HG03565 (cell line): ENCODE measurements at regions not wholly inside any gene's neighbourhood (a gene's known extent, or its start where the extent isn't known, plus 50 kb on each side); places are given as distances from the start of the nearest gene placed in this dataset.

Source experiments
- ATAC-seq: cut with Tn5 transposase; IDR thresholded peaks from one replicate; pipeline ENCODE4 v1.9.1; 2021; ENCODE audit warnings: mild to moderate bottlenecking, moderate library complexity; ENCODE audit not compliant: unreplicated experiment

DNA sequence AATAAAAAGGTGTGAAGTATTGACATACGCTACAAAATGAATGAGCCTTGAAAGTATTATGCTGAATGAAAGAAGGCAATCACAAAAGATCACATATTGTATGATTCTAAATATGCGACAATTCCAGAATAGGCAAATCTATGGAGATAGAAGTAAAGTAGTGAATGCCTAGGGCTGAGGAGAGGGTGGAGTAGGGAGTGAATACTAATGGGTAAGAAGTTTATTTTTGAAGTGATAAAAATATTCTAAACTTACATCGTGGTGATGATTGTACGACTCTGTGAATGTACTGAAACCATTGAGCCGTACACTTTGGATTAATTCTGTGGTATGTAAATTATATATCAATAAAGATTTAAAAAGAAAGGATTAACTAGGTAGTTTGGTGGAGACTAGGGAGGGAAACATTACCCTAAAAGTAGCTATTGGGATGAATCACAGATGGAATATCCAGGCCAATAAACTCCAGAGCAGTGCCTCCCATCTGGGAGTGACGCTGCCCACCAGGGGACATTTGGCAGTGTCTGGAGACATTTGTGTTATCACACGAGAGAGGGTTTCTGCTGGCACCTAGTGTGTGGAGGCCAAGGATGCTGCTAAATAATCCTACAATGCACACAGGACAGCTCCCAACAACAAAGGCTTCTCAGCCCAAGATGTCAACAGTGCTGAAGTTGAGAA lies 214.2 kb upstream of the PCSK2 start:
- no peak for ATAC-seq

DNA sequence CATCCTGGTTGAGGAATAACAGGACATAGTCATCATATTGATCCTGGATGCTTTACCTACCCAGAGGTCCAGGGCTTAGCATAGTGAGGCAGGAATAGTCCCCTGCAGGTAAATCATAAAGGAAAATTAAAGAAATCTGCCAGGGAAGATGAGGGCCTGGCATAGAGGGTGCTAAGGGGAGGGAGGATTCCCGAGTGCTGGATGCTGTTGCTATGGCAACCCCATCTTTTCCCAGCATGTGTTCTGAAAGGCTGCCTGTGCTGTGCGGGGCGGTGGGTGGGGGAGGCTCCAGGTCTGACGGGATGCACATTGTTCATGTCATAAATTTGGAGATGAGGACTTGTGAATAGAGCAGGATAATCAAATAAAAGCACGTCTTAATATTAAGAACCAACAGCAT lies 212.6 kb upstream of the PCSK2 start:
- ATAC-seq: no peak

DNA sequence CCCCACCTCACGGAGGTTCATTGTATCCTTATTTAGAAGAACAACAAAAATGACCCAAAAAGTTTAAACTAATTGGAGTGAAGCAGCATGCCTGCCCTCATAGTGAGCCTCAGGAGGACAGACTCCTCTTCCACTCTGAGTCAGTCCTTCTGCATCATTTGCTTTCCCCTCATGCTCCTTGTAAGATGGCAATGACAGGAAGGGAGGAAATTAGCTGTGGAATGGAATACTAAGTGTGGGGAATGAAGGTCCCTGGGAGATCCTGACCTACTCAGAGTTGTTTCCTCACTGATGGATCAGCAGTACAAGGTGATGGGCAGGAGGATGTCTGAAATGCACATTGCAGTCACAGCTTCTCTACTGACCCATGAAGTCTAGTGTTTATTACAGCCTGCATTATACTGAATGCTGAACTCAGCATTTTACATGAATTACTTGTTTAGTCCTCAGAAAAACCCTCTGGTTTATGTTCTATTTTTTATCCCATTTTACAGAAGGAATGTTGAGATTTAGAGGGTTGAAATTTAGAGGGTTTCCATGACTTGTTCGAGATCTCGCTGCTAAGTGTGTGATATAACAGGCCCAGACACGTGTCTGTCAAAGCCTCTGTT lies 212.0 kb upstream of the PCSK2 start:
- no peak for ATAC-seq

GRCh38 chr20:17017232-17017631 lies 209.6 kb upstream of the PCSK2 start:
- no peak for ATAC-seq

DNA sequence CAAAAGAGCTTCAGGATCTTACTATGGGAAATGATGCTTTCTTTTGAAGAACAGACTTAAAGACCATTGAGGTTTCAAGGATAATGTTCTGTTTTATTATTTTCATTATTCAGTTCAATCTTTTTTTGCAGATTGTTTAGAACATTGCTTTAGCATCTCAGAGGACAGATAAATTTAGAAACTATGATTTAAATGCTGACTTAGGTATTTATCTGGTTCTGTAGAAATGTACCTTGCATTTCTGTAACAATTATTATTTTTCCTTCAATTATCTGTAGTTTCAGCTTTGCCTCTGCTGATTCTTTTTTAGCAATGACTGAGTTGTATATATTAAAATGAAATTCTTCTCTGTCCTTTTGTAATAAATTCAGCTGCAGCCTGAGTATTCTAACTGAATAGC lies 205.4 kb upstream of the PCSK2 start:
- no peak for ATAC-seq

GRCh38 chr20:17023036-17023435 lies 203.8 kb upstream of the PCSK2 start:
- ATAC-seq: no peak

DNA sequence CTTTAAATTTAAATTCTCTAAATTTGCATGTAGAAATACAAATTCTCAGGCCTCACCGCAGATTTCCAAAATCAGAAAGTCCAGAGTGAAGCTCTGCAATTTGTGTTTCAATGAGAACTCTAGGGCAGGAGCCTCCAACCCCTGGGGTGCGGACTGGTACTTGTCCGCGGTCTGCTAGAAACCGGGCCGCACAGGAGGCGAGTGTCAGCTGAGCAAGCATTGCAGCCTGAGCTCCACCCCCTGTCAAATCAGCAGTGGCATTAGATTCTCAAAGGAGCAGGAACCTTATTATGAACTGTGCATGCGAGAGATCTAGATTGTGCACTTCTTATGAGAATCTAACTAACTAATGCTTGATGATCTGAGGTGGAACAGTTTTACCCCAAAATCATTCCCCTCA lies 203.0 kb upstream of the PCSK2 start:
- no peak for ATAC-seq

GRCh38 chr20:17024513-17025119 lies 202.2 kb upstream of the PCSK2 start:
- ATAC-seq: no peak

DNA sequence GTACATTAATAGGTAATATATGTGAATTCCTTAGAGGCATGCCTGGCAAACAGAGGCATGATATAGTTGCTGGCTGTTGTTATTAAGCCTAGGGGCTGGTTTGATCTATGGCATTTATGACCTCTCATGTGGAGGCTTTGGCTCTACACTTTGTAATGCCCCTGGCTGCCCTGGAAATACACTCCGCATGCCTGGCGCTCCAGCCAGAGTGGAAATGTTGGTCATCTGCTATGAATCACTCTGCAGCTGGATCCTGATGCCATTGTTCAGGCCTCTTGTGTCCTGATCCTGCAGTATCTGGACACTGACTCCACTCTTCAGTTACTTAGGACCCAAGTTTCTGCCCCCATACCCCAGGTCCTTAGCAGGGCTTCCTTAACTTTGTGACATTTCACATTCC lies 200.5 kb upstream of the PCSK2 start:
- no peak for ATAC-seq

GRCh38 chr20:17029698-17030097 lies 197.1 kb upstream of the PCSK2 start:
- no peak for ATAC-seq

DNA sequence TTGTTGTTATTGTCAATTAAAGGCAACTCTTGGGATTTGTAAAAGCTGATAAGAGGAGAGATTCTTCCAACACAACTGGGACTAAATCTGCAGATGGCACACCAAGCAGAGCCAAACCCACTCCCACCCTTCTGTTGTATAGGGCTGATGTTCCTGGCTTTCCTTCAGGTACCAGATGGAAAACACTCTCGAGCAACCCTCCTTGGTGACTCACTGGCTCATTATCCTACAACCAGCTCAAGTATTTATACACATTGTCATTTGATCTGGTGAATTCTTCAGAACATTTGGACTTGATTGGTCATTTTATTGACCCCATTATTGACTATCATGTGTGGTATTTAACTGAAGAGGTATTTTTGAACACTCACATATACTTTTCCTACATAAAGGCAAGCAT lies 190.3 kb upstream of the PCSK2 start:
- ATAC-seq: no peak

GRCh38 chr20:17042122-17042521 lies 184.7 kb upstream of the PCSK2 start:
- ATAC-seq: no peak

- no peak for ATAC-seq
Observed at GRCh38 chr20:17043323-17043722, 183.5 kb upstream of the PCSK2 start.

DNA sequence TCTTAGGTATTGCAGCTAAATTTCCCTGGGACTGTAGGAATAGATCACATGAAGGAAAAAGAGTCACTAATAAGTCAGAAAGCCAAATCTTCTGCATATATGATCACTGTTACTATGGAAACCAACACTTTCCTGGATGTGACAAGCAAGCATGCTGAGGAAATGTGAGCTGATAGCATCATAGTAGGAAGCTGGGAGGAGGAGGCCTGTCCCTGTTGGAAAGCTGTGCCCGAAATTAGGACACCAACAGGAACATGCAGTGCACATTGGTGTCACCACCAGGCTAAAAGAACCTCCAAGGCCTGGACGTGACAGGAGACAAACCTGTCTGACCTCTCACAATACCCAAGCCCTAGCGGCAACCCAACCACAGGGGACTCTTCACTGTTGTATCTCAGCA lies 181.9 kb upstream of the PCSK2 start:
- ATAC-seq: no peak

GRCh38 chr20:17059465-17059864 lies 167.4 kb upstream of the PCSK2 start:
- ATAC-seq: no peak

DNA sequence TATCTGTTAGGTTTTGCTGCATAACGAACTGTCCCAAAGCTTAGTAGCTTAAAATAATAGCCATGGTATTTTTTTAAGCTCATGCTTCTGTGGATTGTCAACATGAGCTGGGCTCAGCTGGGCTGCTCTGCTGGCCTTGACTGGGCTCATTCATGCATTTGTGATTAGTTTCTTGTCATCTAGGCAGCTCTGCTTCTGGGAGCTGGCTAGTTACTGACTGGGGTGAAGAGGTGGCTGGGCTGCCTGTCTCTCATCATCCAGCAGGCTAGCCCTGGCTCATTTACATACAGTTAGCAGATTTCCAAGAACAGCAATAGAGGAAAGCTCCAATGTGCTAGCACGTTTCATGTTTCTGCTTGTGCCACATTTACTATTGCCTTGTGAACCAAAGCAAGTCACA lies 165.1 kb upstream of the PCSK2 start:
- no peak for ATAC-seq

- ATAC-seq: no peak
Observed at GRCh38 chr20:17062712-17063111, 164.1 kb upstream of the PCSK2 start.

DNA sequence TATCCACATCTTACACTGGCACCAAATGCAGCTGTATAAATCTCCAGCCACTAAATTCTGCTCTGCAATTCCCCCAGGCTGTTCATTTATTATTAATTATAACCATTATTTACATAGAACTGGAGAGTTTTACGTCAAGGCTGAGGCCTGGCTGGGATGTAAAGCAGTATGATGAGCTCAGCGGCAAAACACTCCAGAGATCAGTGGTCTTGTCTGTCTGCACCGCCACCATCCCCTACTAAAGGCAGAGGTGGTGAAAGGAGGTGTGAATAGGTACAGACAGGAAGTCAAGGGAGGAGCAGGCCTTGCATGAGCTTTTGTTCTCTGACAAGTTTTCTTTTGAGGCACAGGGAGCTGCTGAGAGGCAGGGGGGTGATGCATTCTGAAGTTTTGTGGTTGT lies 159.9 kb upstream of the PCSK2 start:
- no peak for ATAC-seq

GRCh38 chr20:17068084-17068711 lies 158.6 kb upstream of the PCSK2 start:
- no peak for ATAC-seq

GRCh38 chr20:17077030-17077429 lies 149.8 kb upstream of the PCSK2 start:
- ATAC-seq: no peak

DNA sequence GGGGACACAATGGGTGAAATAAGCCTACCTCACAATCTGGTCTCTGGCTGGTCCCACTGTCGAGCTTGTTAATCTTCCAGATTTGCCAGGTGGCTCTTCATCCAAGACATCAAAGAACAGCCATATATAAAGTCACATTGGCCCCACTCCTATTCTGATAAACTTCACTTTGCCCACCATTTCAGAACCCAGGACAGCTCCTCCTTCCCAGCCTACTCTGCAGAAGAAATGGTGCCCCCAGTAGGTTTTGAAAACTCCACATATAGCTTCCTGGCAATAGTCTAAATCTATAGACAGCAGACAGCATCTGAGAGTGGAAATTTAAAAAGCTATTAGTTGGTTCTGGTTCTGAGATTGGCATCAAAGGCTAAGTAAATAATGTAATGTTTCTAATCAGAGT lies 143.1 kb upstream of the PCSK2 start:
- no peak for ATAC-seq

GRCh38 chr20:17084909-17085308 lies 141.9 kb upstream of the PCSK2 start:
- no peak for ATAC-seq
